Right lobe of liver (tissue), 4 donors: ENCODE measurements at regions not wholly inside any gene's neighbourhood (a gene's known extent, or its start where the extent isn't known, plus 50 kb on each side); places are given as distances from the start of the nearest gene placed in this dataset.

Experiments
- POLR2A ChIP-seq: fragments of 450-650 bp; IDR thresholded peaks from one replicate; pipeline ENCODE4 v1.6.1; 2017; ENCODE audit warnings: antibody characterized with exemption, mild to moderate bottlenecking
- TF ChIP-seq, protein P1 (sequence below), 4 donors: fragments of 200-600 bp in 3 of 4; fragments of 450-650 bp in 1 of 4; IDR thresholded peaks; one replicate each; pipeline versions ENCODE4 v1.5.1 to v1.8.0; 2016 to 2022; ENCODE audit warnings: antibody characterized with exemption in 4 of 4, mild to moderate bottlenecking in 2 of 4
- donor health status: DM: no; HTN: no; CAD: no.
- donor health status: DM: no; HTN: no; CAD: no.
- donor health status: DM: no; HTN: yes; CAD: no.

DNA sequence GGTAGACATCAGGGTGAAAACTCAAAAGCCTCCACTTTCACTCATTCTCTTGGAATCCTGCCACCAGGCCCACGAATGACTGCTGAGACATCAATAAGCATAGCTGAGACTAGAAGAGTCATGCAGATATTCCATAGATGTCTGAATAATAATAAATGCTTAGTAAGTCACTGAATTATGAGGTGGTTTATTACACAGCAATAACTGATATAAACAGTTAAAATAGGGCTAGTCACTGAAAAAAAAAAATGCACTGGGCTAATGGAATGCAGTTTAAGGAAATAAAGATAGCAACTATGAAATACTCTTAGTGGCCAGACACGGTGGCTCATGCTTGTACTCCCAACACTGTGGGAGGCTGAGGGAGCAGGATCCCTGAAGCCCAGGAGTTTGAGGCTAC, 262.8 kb upstream of the CDH6 start:
- TF ChIP-seq, protein P1, sequence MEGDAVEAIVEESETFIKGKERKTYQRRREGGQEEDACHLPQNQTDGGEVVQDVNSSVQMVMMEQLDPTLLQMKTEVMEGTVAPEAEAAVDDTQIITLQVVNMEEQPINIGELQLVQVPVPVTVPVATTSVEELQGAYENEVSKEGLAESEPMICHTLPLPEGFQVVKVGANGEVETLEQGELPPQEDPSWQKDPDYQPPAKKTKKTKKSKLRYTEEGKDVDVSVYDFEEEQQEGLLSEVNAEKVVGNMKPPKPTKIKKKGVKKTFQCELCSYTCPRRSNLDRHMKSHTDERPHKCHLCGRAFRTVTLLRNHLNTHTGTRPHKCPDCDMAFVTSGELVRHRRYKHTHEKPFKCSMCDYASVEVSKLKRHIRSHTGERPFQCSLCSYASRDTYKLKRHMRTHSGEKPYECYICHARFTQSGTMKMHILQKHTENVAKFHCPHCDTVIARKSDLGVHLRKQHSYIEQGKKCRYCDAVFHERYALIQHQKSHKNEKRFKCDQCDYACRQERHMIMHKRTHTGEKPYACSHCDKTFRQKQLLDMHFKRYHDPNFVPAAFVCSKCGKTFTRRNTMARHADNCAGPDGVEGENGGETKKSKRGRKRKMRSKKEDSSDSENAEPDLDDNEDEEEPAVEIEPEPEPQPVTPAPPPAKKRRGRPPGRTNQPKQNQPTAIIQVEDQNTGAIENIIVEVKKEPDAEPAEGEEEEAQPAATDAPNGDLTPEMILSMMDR (IDR thresholded peaks at IDR 0.05), result no peak
- TF ChIP-seq POLR2A, result no peak
